Stomach smooth muscle (tissue), 2 donors: ENCODE measurements at regions not wholly inside any gene's neighbourhood (a gene's known extent, or its start where the extent isn't known, plus 50 kb on each side); places are given as distances from the start of the nearest gene placed in this dataset.
A peak's percentile ranks its signal among the peaks of the same experiment; 100 is the strongest.

Experiments
- H3K27ac ChIP-seq: one replicate; pipeline ENCODE4 v1.7.0; 2013; ENCODE audit warnings: mild to moderate bottlenecking, low read length, inconsistent platforms
- H3K27me3 ChIP-seq, 2 donors: one replicate each; pipeline ENCODE4 v1.7.0; 2013; ENCODE audit warnings: low read length in 2 of 2; ENCODE audit not compliant: insufficient read depth in 2 of 2, control insufficient read depth in 1 of 2
- H3K36me3 ChIP-seq, 2 donors: one replicate each; pipeline ENCODE4 v1.7.0; 2013; ENCODE audit warnings: low read length in 2 of 2; ENCODE audit not compliant: control insufficient read depth in 2 of 2, insufficient read depth in 2 of 2
- H3K4me1 ChIP-seq: one replicate; pipeline ENCODE4 v1.7.0; 2013; ENCODE audit warnings: low read length; ENCODE audit not compliant: control insufficient read depth, insufficient read depth
- H3K4me3 ChIP-seq, 2 donors: one replicate each; pipeline ENCODE4 v1.7.0; 2013; ENCODE audit warnings: low read length in 2 of 2
- H3K9ac ChIP-seq, 2 donors: one replicate each; pipeline ENCODE4 v1.7.0; 2013; ENCODE audit warnings: low read length in 2 of 2, mild to moderate bottlenecking in 1 of 2
- H3K9me3 ChIP-seq, 2 donors: one replicate each; pipeline ENCODE4 v1.7.0; 2013; ENCODE audit warnings: low read length in 2 of 2; ENCODE audit not compliant: control insufficient read depth in 2 of 2
- donor health status: healthy.
- donor health status: Pancreatic carcinoma.

DNA sequence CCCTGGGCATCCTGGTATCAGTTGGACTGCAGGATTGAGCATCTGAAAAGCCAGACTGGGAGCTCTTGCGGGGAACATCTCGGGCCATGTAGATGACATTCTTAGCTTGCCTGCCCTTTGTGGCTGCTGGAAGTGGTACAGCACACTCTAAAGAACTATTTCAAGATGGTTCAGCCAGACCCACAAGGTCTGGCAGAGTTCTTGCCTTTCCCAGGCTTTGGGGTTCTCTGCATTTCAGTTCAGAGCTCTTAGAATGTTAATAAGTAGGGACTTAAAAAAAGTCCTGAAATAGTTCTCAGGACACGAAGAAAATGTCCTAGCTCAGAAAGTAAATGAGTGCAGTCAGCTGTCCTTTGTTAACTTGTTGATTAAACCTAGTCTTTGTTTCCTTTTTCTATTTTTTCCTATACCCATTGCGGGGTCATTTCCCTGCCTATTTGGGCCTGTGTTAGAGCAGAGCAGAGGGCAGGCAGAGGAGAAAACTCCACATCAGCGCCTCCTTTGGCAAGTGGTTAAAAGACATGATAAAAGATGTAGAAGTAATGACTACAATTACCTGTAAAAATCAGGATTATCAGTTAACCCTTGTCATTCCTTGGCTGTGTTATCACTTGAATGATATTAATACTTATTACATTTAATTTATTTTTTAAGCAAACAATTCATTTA lies 291.5 kb downstream of the ZSWIM6 start:
- H3K9me3 ChIP-seq = no peaks in the 10 kb centered on the region
- no peak overlapping the region for H3K9ac ChIP-seq
- H3K4me3 ChIP-seq = no peak overlapping the region
- no peaks in the 10 kb centered on the region for H3K36me3 ChIP-seq
- peaks cover 42% of the 10 kb centered on the region for H3K4me1 ChIP-seq
- no peaks in the 10 kb centered on the region for H3K27me3 ChIP-seq
- no peak overlapping the region for H3K27ac ChIP-seq

GRCh38 chr5:61624553-61625136 lies 292.6 kb downstream of the ZSWIM6 start:
- Histone ChIP-seq H3K9me3 (no peaks in the 10 kb centered on the region), H3K9ac (no peak overlapping the region), H3K4me1 (peaks cover 38% of the 10 kb centered on the region), H3K27me3 (no peaks in the 10 kb centered on the region), H3K36me3 (no peaks in the 10 kb centered on the region), H3K27ac (peak overlapping the region; percentile 74), H3K4me3 (no peak overlapping the region)

- peaks cover 33% of the 10 kb centered on the region for H3K4me1 ChIP-seq
Measured at GRCh38 chr5:61625137-61625561, 293.1 kb downstream of the ZSWIM6 start.

GRCh38 chr5:61625681-61626621 lies 293.9 kb downstream of the ZSWIM6 start:
- H3K4me1 ChIP-seq = peaks cover 25% of the 10 kb centered on the region
- no peaks in the 10 kb centered on the region for H3K27me3 ChIP-seq
- no peaks in the 10 kb centered on the region for H3K36me3 ChIP-seq
- no peaks in the 10 kb centered on the region for H3K9me3 ChIP-seq
- peak overlapping the region; percentile 74 for H3K27ac ChIP-seq
- H3K4me3 ChIP-seq = peak overlapping the region; percentile 47 to 76
- H3K9ac ChIP-seq = peak overlapping the region; percentile 85 to 89

More at GRCh38 chr5:61625137-61625561, 293.1 kb downstream of the ZSWIM6 start:
- Histone ChIP-seq H3K9ac (peak overlapping the region; percentile 85 to 89), H3K9me3 (no peaks in the 10 kb centered on the region), H3K4me3 (peak overlapping the region; percentile 47 to 76), H3K27me3 (no peaks in the 10 kb centered on the region), H3K27ac (peak overlapping the region; percentile 74), H3K36me3 (no peaks in the 10 kb centered on the region)

DNA sequence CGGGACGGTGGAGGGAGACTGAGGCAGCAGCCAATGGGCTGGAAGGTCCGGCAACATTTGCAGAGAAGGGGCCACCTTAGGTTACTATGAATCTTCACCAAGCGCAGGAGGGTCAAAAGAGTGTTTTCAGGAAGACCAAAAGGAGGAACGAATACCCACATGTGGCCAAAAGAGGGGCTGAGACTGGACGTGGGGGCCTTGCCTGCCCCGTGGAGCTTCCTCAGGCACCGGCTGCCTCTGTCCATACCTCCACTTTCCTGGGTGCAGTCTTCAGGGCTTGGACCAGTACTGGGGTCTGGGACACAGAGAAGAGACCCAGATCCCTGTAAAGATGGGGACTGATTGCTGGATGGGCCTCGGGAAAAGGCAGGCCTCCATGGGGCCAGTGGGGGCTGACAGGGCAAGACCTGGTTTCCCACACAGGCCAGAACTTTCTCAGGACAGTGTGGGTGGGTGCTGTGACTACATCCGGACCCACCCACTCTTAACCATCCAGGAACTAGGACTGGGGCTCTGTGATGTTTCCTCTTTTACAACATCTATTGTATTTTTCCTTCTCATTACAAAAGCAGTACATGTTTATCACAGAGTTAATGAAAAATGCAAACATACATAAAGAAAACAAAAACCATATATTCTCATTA lies 294.7 kb downstream of the ZSWIM6 start:
- no peaks in the 10 kb centered on the region for H3K36me3 ChIP-seq
- H3K27me3 ChIP-seq = no peaks in the 10 kb centered on the region
- no peaks in the 10 kb centered on the region for H3K9me3 ChIP-seq
- peak overlapping the region; percentile 13 to 89 for H3K9ac ChIP-seq
- peak overlapping the region in 1 of 2 donors; percentile 76 for H3K4me3 ChIP-seq
- peak overlapping the region; percentile 74 for H3K27ac ChIP-seq
- peaks cover 24% of the 10 kb centered on the region for H3K4me1 ChIP-seq

DNA sequence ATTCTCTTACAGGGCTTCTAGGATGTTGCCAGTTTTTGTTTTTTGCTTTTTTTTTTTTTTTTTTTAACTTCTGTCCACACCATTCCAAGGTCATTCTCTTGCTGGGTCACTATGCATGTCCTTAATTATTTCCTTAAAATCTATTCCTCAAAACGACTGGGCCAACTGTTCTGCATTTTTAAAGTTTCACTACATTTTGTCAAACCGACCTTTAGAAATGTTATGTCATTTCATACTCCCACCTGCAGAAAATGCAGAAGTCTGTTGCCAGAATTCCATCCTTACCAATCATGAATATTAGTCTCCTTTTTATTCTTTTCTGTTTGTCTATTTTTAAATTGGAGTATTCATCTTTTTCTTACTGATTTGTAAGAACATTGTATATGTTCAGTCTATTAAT lies 295.5 kb downstream of the ZSWIM6 start:
- H3K9ac ChIP-seq = no peak overlapping the region

DNA sequence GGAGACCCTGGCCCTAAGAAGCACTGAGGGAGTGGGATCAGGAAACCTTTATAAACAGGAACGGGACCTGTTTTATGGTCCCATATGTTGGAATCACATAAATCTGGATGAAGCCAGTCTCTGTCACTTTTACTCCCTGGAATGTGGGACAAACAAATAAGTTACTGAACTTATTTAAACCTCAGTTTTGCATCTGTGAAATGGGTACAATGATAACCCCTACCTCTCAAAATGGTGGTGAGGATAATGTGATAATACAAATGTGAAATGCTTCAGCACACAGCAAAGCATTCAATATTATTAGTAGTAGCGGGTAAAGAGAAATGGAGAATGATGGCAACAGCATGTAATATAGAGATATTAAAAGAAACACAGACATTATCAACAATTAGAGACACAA lies 298.9 kb downstream of the ZSWIM6 start:
- Histone ChIP-seq H3K4me1 (peaks cover 19% of the 10 kb centered on the region), H3K27me3 (no peaks in the 10 kb centered on the region), H3K9me3 (no peaks in the 10 kb centered on the region), H3K9ac (peak overlapping the region; percentile 45 to 69), H3K27ac (peak overlapping the region; percentile 26), H3K4me3 (no peak overlapping the region), H3K36me3 (no peaks in the 10 kb centered on the region)

More for the DNA sequence above, 295.5 kb downstream of the ZSWIM6 start:
- Histone ChIP-seq H3K4me3 (no peak overlapping the region), H3K4me1 (peaks cover 23% of the 10 kb centered on the region), H3K9me3 (no peaks in the 10 kb centered on the region), H3K27me3 (no peaks in the 10 kb centered on the region), H3K27ac (no peak overlapping the region), H3K36me3 (no peaks in the 10 kb centered on the region)

DNA sequence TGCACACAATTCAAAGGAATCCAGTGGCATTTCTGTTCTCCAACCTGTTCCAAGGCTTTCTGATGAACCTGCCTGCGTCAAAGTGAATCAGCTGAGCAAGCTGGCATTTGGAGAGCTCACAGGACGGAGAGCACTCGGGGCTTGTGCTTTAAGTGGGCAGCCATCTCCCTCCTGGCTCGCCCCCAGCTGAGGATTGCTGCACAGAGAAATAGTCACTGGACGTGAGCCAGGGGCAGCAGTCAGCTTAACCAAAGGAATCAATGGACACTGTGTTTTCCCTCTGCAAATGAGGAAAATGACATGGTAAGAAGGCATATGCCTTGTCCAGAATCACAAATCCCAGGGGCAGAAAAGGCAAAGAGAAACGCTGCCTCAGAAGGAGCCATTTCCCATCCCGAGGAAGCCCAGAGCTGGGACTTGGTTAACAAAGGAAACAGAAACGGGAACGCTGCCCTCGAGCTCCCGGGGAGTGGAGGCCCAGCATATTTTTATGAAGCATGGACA lies 299.4 kb downstream of the ZSWIM6 start:
- Histone ChIP-seq H3K27ac (peak overlapping the region; percentile 26), H3K4me3 (peak overlapping the region; percentile 51 to 52)

GRCh38 chr5:61632064-61632463 lies 300.0 kb downstream of the ZSWIM6 start:
- Histone ChIP-seq H3K9ac (peak overlapping the region; percentile 45 to 69), H3K27me3 (no peaks in the 10 kb centered on the region), H3K4me1 (peaks cover 10% of the 10 kb centered on the region), H3K4me3 (peak overlapping the region in 1 of 2 donors; percentile 51), H3K27ac (peak overlapping the region; percentile 26), H3K36me3 (no peaks in the 10 kb centered on the region), H3K9me3 (no peaks in the 10 kb centered on the region)

More for the DNA sequence above, 299.4 kb downstream of the ZSWIM6 start:
- Histone ChIP-seq H3K36me3 (no peaks in the 10 kb centered on the region), H3K9ac (peak overlapping the region; percentile 45 to 69), H3K9me3 (no peaks in the 10 kb centered on the region), H3K4me1 (peaks cover 14% of the 10 kb centered on the region), H3K27me3 (no peaks in the 10 kb centered on the region)

DNA sequence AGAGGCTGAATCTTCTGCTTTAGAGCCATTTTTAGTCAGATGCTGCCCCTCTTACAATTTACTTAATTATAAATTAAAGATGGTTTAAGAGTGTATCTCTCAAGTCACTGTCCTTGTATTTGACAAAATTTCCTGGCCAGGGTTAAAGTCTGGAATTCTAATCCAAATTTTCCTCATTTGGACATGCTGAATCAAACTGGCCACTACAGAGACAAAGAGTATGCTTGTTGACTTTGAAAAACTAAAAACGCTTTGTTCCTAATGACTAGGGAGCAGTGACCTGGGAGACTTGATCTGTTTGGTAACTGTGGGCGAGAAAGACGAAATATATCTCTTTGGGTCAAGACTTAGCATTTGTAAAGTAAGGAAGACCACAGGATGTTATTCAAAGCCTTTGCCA lies 303.2 kb downstream of the ZSWIM6 start:
- Histone ChIP-seq H3K36me3 (no peaks in the 10 kb centered on the region), H3K4me3 (no peak overlapping the region), H3K4me1 (peaks cover 14% of the 10 kb centered on the region), H3K27me3 (no peaks in the 10 kb centered on the region), H3K9ac (no peak overlapping the region), H3K27ac (no peak overlapping the region), H3K9me3 (no peaks in the 10 kb centered on the region)
